ENCODE measurements at regions not wholly inside any gene's neighbourhood (a gene's known extent, or its start where the extent isn't known, plus 50 kb on each side); places are given as distances from the start of the nearest gene placed in this dataset.

DNA sequence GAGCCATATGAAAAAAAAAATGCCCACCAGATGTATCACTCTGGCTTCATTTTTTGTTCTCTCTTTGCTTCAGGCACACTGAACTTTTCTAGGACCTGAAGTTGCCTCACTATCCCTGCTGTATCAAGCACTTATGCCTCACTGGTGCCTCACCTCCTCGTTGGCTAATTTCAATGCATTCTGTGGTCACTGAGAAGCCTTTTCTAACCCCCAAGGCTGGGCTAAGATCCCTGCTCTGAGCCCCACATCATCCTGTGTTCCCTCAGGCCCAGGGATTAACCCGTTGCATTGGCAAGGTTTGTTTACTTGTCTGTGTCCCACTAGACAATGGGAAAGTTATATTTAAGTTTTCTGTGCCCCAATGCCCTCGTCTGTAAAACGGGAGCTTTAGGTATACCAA, 362.7 kb downstream of the OSTF1 start:
- TF ChIP-seq CTCF (conservative IDR thresholded peaks at IDR 0.05 in 1 of 2, IDR thresholded peaks at IDR 0.05 in 1 of 2; ENCODE audit: extremely low read depth in 1 of 2, insufficient read depth in 1 of 2, low read depth in 1 of 2, low read length in 2 of 2): no peak
- no peak for TF ChIP-seq EZH2 (IDR thresholded peaks at IDR 0.05; ENCODE audit: borderline replicate concordance, low read length)
